GM18868 (cell line): ENCODE measurements at regions not wholly inside any gene's neighbourhood (a gene's known extent, or its start where the extent isn't known, plus 50 kb on each side); places are given as distances from the start of the nearest gene placed in this dataset.

Source experiments
- ATAC-seq: cut with Tn5 transposase; IDR thresholded peaks from one replicate; pipeline ENCODE4 v1.9.1; 2021; ENCODE audit warnings: mild to moderate bottlenecking, moderate library complexity; ENCODE audit not compliant: unreplicated experiment

DNA sequence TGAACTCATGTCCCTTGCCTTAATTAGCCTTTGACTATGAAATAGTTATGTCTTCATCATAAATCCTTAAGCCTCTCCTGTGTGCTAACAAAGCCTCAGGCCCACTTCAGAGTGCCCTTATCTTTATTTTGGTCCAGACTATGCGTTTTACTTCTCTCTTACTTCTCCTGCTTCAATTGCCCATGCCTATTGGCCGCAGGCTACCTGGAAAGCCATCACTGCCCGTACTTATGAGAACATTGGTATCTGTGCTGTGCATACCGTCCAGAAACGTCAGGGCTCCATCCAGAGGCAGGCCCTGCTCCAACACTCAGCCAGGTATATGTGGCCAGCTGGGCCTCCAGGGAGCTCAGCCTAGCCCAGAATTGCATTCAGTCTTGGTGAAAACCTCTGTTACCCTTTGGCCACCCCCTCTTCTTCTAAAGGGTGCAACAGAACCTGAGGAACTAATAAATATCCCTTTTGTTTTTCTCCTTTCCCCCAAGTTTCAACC, 212.4 kb upstream of the MTPN start:
- ATAC-seq = no peak

DNA sequence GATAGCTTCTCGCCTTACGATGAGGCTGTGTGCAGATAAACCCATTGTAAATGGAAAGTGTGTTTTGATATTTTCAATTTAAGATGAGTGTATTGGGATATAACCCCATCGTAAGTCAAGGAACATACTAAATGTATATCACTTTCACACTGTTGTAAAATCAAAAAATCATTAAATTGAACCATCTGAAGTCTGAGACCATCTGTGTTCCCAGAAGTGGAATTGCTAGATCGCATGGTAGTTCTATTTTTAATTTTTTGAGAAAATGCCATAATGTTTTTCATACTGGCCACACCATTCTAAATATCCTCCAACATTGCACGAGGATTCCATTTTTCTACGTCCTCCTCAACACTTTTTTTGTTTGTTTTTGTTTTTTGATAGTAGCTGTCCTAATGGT, 209.1 kb upstream of the MTPN start:
- ATAC-seq = no peak

DNA sequence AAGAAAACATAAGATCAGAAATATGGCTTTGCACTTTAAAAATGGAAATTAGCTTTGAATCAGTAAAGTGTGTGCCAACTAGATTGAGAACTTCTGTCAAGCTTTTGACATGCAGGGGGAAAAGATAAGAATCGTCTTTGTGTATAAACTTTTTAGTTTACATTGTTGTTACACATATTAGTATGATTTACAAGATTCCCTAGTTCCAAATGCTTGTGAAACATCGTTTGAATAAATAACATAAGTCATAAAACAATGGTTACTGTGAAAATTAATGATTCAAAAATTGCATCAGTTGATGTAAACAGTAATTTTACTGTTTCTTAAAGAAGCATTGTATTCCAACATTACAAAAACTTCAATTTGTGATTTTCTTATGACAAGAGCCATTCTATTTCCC, 207.6 kb upstream of the MTPN start:
- ATAC-seq = no peak

DNA sequence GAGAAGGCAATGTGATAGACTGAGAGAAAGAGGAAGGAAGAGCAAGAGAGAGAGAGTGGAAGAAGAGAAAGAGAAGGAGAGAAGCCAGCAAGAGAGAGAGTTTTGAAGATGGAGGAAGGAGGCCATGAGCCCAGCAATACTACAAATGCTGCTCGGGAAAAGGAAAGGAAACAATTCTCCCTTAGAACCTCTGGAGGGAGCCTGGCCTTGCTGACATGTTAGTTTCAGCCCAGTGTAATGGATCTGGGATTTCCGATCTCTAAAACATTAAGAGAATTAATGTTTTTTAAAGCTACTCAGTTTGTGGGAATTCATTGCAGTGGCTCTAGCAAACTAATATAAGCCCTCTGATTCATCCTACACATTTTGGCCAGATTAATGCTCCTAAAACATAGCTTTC, 206.8 kb upstream of the MTPN start:
- no peak for ATAC-seq

DNA sequence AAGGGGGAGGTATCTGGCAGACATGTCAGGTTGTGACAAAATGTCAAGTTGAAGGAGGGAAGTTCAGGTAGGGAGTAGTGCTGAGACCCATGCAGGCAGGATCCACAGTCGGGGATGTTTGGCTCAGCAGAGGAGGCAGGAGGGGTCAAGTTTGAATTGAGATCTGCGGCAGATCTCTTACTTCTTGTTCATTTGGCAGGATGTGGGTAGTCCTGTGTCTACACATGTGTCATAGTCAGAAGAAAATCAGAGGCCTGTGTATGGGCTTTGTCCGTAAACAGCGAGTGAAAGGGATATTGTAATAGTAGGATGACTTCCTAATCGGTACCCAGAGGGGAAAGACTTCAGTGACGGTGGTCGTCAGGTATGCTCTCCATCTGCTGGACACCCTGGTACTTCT, 203.8 kb upstream of the MTPN start:
- no peak for ATAC-seq

DNA sequence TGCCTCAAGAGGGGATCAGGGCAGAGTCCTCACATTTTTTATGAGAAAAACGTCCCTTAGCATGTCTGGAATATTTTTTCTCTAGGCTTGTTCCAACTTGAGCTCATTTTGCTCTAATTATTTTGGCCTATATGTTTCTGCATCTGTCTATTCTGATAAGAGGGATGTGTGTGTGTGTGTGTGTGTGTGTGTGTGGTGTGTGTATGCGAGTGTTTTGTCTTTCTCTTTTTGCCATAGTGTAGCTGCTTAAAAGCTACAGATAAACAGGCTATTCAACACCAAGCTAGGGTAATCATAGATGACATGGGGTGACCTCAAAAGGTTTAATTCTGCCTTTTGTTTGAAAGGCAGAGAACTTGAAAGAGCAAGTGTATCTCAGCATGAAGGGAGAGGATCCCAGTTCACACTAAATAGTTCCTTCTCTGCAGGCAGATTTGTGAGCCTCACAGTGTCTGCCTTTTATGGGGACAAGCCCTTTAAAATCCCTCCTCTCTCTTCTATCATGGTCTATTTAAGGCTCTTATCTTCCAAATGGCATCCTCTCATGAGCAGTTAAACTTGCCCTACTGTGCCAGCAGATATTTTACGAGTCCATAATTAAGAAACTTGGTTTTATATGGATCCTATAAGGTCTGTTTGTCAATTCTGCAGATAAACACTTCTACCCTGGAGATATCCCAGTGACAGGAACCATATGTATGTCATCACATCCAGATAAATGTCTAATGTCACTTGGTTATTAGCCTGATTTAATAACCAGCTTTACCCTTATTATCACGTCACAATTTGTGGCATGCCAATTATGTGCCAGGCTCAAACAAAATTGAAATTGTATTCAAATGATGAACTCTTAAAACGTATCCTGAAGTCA, 202.9 kb upstream of the MTPN start:
- ATAC-seq = no peak

DNA sequence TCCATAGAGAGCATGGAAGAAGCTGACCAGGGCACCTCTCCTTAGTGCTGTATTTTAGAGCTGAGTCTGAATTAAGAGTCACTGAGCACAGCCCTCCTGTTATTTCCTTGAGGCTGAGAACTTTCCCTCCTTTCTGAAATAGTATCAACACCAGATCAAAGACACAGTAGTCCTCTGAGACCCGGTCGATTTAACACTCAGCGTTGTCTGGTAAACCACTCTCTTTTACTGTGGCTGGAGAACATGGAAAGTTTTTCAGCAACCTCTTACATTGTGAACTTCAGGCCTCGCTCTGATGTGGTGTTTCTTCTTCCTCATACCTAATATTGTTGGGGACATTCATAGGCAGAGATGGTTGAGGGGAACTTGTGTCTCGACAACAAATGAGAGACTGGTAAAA, 202.0 kb upstream of the MTPN start:
- ATAC-seq = no peak

DNA sequence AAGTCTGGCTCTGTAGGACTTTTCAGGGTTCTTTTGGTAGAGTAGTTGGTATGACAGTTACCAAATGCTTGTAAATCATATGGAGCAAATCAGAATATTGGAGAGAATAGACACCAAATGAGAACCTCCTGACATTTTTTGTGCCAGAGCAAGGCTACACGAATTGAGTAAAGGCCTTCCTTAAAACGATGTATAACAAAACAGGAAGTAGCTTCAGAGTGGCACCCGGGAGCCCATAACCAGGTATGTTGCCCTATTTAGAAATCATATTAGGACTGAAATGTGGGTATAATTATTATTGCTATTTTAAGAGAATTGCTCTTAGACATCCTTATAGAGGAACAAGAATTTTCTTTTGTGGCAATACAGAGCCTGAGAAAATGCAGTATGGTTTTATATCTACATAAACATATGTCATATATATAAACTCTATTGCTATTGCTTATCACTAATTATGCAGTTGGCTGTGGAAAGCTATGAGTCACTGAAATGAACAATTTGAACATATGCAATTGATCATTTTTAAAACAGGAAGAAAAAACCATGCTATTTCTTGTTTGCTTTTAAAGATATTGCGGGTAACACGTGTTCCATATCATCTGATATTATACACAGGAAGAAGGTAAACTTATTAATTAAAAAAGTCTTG, 197.4 kb upstream of the MTPN start:
- no peak for ATAC-seq

DNA sequence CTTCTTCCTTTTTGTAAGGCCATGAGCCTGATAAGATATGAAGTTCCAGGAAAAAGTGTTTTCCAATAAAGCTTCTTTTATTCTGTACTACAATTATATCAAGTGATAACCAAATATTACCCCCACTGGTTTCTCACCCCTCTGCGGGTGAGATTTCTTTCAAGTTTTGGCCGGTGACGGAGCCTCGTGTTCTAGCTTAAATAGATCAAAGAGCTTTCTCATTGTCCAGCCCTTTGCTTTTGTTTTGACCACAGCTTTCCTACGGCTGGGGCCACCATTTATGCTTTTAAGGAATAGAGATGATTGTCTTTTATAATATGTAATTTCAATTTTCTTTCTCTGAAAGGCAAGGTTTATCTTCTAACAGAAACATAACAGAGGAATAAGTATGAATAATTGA, 196.7 kb upstream of the MTPN start:
- ATAC-seq = no peak

DNA sequence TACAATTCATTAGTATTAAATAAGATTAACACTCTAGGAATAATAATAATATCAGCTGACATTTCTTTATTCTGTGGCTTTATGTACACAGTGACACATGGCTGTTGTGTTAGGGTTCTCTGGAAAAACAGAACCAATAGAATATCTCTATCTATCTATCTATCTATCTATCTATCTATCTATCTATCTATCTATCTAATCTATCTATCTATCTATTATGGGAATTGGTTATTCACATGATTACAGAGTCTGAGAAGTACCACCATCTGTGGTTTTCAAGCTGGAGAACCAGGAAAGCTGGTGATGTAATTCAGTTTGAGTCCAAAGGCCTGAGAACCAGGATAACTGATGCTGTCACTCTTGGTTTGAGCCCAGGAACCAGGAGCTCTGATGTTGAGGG, 194.1 kb upstream of the MTPN start:
- ATAC-seq = no peak

DNA sequence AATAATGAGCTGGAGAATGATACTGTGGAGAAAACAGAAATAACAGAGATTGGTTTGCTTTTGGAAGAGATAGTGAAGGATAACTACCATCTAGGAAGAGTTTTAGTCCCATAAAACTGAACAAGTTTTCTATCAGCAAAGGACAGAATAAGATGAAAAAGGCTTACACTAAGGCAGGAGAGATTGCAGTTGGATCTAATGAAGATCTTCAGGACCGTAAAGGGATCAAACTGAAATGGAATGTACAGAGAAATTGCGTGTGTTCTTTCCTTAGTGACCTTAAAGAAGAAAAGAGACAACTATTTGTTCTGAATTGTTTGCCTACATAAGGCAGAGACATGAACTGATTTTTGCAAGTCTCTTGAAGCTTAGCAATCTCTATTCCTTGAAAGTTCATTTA, 191.7 kb upstream of the MTPN start:
- no peak for ATAC-seq

DNA sequence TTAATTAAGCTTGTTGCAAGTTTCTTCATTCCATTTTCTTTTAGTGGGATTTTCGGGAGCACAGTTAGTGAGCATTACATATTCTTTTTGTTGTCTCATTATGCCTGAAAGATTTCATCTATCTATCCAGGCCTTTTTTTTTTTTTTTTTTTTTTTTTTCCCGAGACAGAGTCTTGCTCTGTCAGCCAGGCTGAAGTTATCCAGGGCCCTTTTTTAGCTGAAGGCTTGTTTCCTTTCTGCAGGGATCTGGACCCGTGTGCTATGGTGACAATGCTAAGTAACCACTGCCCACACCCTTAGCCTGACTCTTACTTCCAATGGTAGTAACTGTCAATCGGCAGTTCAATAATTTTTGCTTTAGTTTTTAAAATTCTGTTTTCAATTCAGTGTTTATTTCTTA, 190.8 kb upstream of the MTPN start:
- ATAC-seq = no peak

DNA sequence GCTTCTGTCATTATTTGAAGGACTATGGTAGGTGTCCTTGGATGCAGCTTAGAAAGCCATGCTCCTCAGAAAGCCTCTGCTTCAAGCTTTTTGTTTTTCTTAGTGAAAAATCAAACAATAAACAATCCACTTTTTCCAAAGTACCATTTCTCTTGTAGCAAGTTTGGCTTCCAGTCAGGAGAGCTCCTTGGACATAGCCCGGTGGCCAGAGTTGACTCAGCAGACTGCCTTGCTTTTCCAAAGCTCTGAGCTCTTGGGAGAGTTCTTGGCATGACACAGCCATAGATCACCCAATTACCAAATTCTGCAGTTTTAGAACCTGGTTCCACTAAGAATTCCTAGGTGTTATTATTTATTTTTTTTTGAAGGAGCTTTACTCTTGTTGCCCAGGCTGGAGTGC, 189.4 kb upstream of the MTPN start:
- ATAC-seq = no peak

DNA sequence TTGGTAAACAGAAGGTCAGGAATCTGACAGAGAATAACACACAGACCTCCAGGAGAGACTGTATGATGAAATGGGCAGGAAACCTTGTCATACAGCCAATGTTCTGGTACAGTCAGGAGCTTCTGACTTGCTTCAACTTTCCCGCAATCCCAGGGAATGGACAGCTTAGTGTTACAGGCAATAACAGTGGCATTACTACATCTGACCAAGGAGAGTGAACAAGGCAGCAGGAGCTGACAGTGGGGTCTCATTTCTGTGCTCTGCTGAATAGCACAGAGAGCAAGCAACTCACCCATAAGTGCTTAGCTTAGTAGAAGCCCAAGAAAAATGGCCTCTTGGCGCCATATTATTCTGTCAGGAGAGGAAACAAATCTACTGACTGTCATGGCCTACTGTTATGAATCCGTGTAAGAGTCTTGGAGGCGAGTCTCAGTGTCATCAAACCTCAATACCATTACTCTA, 186.2 kb upstream of the MTPN start:
- no peak for ATAC-seq

DNA sequence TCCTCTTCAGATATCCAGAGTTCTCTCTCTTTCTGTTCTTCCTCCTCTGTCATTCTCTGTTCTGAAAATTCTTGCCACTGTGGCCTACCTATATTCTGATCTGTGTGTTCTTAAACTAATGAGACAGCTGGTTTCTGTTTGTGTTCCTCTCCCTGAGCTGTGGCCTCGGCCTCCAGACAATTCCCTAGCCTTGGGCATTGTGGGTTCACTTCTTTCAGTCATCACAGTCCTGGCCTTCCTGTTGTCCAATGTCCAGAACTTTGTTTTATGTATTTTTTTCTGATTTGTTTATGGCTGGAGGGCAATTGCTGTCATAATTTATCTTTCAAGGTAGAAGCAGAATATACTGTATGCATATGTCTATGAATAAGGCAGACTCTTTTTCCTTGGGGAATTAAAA, 173.2 kb upstream of the MTPN start:
- no peak for ATAC-seq

DNA sequence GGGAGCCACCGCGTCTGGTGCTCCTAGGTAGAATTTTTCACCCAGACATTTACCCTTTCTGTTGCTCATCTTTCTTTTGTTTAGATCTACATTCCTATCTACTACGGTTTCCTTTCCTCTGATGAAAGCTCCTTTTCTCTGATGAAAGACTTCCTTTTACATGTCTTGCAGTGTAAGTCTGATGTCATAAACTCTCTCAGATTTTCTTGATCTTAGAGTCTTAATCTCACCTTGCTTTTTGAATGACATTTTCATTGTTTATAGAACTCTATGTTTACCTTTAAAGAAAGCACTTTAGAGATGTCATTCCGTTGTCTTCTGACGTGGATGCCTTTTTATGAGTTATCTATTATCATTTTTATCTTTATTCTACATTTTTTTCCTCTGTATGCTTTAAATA, 171.8 kb upstream of the MTPN start:
- no peak for ATAC-seq

DNA sequence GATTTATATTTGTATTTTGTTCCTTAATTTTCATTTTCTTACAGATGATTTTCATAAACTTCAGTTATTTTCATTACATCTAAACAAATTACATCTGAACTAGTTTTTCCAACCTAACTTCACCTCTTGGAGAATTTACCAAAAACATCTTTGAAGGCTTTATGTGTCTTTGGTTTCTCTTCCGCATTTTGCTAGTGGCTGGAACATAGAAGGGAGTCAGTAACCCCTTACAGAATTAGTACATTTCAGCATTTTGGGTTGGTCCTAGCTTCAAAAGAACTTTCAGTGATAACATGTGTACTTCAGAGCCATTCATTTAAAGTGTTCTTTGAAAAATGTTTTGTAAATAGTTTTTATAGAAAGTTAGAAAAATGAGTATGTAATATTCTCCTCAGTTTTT, 169.8 kb upstream of the MTPN start:
- no peak for ATAC-seq

DNA sequence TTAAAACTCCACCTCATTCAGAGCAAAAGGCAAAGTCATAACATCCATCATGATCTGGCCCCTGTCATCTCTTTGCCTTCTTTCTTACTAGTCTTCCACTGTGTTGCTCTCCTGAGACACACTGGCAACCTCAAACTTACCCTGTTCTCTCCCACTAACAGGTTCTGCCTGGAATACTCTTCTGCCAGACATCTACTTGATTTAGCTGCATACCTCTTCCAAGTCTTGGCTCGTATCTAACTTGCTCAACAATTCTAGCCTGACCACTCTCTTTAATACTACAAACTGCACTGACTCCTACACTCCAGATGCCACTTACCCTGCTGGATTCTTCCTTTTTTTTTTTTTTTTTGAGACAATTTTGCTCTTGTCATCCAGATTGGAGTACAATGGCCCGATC, 167.0 kb upstream of the MTPN start:
- no peak for ATAC-seq

DNA sequence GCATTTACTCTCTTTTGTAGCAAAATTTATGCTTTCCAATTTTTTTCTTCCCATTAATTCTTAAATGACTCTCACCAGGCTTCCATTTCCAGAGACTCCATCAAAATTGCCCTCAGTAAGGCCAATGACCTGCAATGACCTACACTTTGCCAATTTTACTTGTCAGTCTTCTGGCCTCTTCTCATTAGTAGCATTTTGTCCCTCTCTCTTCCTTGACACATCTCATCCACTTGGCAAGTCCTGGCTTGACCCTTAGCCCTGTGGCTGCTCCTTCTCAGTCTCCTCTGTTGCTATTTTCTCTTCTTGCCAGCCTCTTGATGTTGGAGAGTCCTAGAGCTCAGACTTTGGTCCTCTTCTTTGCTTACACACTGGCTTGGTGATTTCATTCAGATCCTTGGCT, 166.1 kb upstream of the MTPN start:
- no peak for ATAC-seq

DNA sequence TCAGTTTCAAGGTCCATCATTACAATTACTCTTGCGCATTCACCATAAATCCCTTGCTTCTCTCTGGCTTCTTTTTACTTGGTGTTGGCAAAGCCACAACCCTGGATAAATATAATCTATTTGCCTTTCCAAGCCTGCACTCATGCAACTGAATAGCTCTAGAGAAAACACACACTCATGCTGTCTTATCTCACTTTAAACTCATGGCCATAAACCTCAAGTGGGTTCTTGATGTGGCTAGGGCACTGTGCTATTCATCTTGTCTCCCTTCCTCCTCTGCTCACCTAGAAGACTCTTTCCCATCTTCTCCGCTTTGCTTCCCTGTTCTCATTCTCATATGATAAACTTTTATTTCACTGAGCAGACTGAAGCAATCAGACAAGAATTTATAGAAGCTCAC, 165.4 kb upstream of the MTPN start:
- no peak for ATAC-seq

DNA sequence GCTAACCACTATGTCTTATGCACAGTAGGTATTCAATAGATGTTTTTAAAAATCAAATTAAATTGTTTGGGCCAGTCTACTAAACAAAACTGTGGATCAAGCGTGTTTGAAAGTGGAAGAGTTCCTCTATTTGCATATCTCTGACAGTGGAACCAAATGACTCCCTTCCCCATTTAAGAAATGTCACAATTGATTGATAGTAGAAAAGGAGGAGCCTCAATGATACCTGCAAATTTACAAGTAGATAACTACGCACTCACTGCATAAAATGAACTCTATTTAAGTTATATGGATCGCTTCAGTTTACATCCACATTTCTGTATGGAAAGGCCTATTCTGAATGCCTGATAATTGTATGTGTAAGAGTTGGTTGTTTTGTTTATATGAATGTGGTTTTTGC, 163.3 kb upstream of the MTPN start:
- ATAC-seq = no peak

DNA sequence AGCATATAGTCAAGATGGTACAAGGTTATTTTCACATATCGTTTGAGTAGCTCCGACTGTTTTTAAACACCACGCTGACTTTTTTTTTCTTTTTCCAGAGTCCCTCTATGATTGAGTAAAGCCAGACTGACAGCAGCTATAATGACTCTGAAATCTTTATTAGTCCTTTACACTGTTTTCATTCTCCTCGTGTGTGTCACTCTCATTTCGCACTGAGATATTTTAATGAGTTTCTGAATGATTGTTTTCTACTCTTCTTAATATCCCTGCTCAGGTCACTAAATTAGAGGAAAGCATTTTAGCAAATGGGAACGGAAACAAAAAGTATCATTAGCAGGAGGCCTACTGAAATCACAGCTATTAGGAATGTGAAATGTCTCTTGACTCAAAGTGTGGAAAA, 162.3 kb upstream of the MTPN start:
- no peak for ATAC-seq
